ENCODE measurements at regions not wholly inside any gene's neighbourhood (a gene's known extent, or its start where the extent isn't known, plus 50 kb on each side); places are given as distances from the start of the nearest gene placed in this dataset.

GRCh38 chr10:50997461-50997860 is 76.8 kb upstream of the PRKG1 start:
- POLR2A ChIA-PET: interaction anchor here (0.5 to 0.6 kb wide), 2 partner anchors 11 to 1862 kb away, joined by 3 read pairs; no protein-coding TSS in a partner anchor

DNA sequence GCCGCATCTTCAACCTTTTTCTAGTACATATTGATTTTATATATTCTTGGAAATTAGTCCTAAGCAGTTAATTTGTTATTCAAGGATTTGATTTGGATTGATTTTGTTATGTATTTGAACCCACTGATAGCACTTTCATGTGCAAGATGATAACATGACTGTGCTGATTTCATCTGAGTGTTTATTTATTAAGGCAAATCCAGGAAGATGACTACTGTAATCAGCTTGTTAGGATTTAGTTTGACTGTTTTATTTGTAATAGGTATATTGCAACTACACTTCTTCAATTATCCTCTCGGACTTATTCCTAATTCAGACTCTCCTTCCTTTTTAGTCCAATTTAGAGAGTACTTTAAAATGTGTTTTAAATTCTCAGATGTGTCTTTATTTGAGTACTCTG is 75.1 kb upstream of the PRKG1 start:
- Mint-ChIP-seq H3K36me3 (ENCODE audit: low read depth) (no peaks in the 10 kb centered on the region), H3K27ac (no peak overlapping the region), H3K4me3 (no peak overlapping the region), H3K27me3 (peaks cover 14% of the 10 kb centered on the region), H3K4me1 (ENCODE audit: low read depth) (no peaks in the 10 kb centered on the region), H3K9me3 (no peaks in the 10 kb centered on the region)
- DNase-seq (no peak), ATAC-seq (no peak)
- intact Hi-C loops (cut with micrococcal nuclease): no loop called here
- no peak for TF ChIP-seq CTCF (IDR thresholded peaks at IDR 0.05)
- ChIA-PET POLR2A (no interaction called here), CTCF (no interaction called here)

More at GRCh38 chr10:50997461-50997860, 76.8 kb upstream of the PRKG1 start:
- no peak overlapping the region for H3K4me3 Mint-ChIP-seq
- ATAC-seq (no peak), DNase-seq (no peak)
- H3K36me3 Mint-ChIP-seq (ENCODE audit: low read depth): no peaks in the 10 kb centered on the region
- no peaks in the 10 kb centered on the region for H3K9me3 Mint-ChIP-seq
- intact Hi-C loops (cut with micrococcal nuclease): no loop called here
- no peak overlapping the region for H3K27ac Mint-ChIP-seq
- H3K4me1 Mint-ChIP-seq (ENCODE audit: low read depth): no peaks in the 10 kb centered on the region
- peaks cover 27% of the 10 kb centered on the region for H3K27me3 Mint-ChIP-seq
- no peak for TF ChIP-seq CTCF (IDR thresholded peaks at IDR 0.05)
- CTCF ChIA-PET: no interaction called here

DNA sequence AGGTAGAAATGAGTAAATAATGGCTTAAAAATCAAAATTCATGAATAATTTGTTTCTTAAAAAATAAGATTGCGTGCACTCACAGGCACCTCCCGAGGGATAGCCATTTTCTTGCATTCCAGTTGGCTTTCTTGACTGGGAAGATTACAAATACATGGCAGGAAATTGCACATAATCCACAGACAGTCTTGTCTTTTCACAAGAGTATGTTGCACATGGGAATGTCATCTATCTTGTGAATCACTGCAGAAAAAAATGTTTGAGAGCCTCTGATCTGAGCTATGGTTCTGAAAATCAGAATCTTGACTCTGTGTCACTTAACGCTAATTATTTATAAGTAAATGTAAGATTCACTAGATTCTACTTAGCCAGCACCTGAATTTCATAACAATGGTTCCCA is 74.1 kb upstream of the PRKG1 start:
- no peaks in the 10 kb centered on the region for H3K9me3 Mint-ChIP-seq
- intact Hi-C loops (cut with micrococcal nuclease): no loop called here
- peaks cover 11% of the 10 kb centered on the region for H3K27me3 Mint-ChIP-seq
- H3K4me3 Mint-ChIP-seq: no peak overlapping the region
- ChIA-PET CTCF (no interaction called here), POLR2A (no interaction called here)
- no peaks in the 10 kb centered on the region for H3K4me1 Mint-ChIP-seq (ENCODE audit: low read depth)
- H3K36me3 Mint-ChIP-seq (ENCODE audit: low read depth): no peaks in the 10 kb centered on the region
- ATAC-seq (no peak), DNase-seq (no peak)
- H3K27ac Mint-ChIP-seq: no peak overlapping the region
- no peak for TF ChIP-seq CTCF (IDR thresholded peaks at IDR 0.05)

GRCh38 chr10:51000976-51001375 is 73.3 kb upstream of the PRKG1 start:
- H3K27me3 Mint-ChIP-seq: peaks cover 11% of the 10 kb centered on the region
- H3K27ac Mint-ChIP-seq: no peak overlapping the region
- intact Hi-C loops (cut with micrococcal nuclease): no loop called here
- ChIA-PET POLR2A (no interaction called here), CTCF (no interaction called here)
- no peak overlapping the region for H3K4me3 Mint-ChIP-seq
- no peaks in the 10 kb centered on the region for H3K4me1 Mint-ChIP-seq (ENCODE audit: low read depth)
- no peaks in the 10 kb centered on the region for H3K9me3 Mint-ChIP-seq
- DNase-seq: no peak
- H3K36me3 Mint-ChIP-seq (ENCODE audit: low read depth): no peaks in the 10 kb centered on the region
- ATAC-seq: no peak
- no peak for TF ChIP-seq CTCF (IDR thresholded peaks at IDR 0.05)

GRCh38 chr10:51001587-51001986 is 72.7 kb upstream of the PRKG1 start:
- ChIA-PET POLR2A (no interaction called here), CTCF (no interaction called here)
- H3K27ac Mint-ChIP-seq: no peak overlapping the region

More at GRCh38 chr10:51001587-51001986, 72.7 kb upstream of the PRKG1 start:
- Mint-ChIP-seq H3K27me3 (peaks cover 10% of the 10 kb centered on the region), H3K4me1 (ENCODE audit: low read depth) (no peaks in the 10 kb centered on the region), H3K36me3 (ENCODE audit: low read depth) (no peaks in the 10 kb centered on the region), H3K4me3 (no peak overlapping the region), H3K9me3 (no peaks in the 10 kb centered on the region)
- ATAC-seq (no peak), DNase-seq (no peak)
- intact Hi-C loops (cut with micrococcal nuclease): no loop called here
- TF ChIP-seq CTCF (IDR thresholded peaks at IDR 0.05): peak; percentile 52
